ENCODE measurements at regions not wholly inside any gene's neighbourhood (a gene's known extent, or its start where the extent isn't known, plus 50 kb on each side); places are given as distances from the start of the nearest gene placed in this dataset.

DNA sequence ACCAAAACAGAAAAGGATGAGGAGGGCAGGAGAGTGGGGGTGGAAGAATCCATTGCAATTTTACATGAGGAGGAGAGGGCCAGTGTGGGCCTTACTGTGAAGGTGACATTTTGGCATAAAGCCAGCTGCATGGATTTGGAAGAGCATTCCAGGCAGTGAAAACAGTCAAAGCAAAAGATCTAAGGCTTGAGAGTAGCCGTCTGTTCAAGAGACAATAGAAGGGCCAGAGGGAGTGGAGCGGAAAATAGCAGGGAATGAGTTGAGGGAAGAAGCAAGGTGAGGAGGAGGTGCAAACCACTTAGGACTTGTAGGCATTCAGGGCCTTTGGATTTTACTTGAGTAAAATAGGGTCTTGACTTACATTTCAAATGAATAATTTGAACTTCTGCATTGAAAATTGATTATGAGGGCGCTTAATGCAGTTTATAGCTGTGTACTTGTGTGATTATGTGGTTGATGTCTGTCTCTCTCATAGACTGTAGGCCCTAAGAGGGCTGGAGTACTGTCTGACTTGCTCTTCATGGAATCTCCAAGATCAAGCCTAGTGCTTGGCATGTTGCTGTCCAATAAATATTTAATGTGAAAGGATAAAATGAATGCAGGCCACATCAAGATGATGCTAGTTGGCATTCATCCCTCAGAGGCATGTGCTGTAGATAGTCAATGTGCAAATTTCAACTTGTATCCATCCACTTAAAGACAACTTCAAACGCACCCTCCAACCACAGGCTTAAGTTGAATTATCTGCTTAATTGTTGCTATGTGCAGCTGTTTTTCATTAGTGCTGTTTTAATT is 772.1 kb upstream of the RBFOX1 start:
- no peak for DNase-seq

DNA sequence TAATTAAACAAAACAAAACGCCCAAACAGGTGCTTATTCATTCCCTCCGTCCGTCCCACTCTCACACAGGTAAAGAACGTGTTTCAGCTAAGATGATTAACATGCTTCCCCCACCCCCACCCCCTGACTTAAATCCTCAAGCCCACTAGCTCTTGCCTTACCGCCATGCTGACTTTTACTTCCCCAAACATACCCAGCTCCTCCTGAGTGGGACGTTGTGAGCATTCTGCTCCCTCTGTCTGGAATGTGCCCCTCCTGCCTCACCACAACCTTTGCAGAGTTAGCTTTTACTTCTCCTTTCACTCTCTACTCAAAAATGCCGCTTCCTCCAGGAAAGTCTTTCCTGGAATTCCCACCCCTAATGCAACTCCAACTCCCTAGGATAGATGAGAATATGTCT is 774.0 kb upstream of the RBFOX1 start:
- DNase-seq: no peak

DNA sequence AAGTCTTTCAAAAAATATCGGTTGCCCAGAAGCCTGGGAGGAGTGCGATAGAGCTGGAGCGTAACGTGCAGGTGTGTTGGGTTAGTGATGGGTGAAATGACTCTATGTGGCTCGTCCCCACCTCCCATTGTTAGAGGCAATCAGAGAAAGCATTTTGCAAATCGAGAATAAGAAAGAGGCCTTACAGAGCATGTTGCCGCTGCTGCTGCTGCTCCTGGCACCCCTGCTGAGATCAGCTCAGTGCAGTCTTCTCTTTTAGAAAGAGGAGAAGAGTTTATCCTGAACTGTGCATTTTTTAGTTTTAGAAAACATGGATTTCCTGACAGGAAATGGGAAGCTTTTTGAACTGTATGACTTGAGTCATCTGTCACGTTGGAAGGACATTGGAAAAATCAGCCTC is 774.5 kb upstream of the RBFOX1 start:
- no peak for DNase-seq

DNA sequence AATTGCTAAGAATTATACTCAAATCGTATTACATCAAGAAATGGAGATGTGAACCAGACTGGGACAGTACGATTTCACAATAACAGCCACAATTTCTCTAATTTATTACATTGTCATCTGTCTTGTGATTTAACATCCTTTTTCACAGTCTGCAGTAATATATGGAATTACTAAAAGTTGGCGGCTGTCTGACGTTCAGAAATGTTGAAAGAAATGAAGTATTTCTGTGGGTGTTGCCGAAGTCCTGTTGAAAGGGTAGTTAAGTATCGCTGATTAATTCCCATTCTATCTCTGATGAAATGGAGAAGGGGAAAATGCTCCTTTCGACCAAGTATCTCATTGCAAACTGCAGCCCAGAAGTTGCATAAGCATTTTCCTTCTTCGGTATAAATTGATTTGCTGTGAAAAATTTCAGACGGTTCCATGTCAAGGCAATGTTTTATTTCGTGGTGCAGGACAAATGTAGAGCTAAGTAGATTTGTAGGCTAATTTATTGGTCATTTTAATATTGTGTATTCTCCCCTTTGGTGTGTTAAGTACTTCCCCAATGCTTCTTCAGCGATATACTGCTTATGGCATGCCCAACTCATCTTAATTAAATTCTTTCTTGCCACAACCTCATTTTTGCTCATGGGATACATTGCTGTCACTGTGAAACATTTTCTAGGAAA is 775.2 kb upstream of the RBFOX1 start:
- DNase-seq: no peak

DNA sequence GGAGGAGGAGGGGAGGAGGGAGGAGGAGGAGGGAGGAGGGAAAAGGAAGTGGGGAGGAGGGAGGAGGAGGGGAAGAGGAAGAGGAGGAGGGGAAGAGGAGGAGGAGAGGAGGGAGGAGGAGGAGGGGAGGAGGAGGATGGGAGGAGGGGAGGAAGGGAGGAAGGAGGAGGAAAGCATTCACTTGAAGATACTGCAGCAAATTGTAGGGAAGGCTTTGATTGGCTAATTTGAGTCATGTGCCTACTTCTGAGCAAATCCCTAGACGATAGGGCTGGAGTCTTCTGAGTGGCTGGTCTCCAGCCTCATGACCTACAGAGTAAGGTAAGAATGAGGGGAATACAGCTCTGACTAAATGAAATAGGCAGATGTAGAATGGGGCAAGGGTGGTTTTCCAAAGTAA is 783.2 kb upstream of the RBFOX1 start:
- DNase-seq: no peak

DNA sequence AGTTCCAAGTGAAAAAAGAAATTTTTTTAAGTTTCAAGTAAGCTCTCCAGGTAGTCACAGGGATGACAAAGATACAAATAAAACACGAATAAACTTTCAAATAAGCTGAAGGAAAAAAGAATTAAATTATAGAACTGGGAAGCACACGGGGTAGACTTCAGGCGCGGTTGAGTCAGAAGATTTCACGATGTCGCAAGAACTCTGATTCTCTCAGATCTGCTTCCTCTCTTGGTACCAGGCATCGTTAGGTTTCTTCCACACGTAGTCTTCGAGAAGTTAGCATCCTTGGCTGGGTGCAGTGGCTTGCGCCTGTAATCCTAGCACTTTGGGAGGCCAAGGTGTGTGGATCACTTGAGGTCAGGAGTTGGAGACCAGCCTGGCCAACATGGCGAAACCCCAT is 784.1 kb upstream of the RBFOX1 start:
- DNase-seq: no peak

DNA sequence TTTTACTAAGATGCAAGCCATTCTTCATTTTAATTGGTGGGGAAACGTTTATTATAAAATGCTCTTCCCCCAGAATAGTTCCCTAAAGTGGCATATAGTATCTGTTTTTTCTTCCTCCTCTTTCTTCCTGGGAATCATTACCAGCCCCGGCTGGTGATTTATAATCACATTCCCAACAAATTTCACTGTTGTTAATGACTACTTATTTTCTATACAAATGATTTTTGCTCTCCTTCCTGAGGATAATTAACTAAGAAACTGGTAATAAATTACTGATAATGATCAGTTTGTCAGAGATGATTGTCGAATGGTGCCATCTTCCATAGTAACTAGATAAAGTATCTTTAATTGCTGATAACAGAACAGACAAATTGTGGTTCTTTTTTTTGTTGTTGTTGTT is 785.5 kb upstream of the RBFOX1 start:
- DNase-seq: no peak

DNA sequence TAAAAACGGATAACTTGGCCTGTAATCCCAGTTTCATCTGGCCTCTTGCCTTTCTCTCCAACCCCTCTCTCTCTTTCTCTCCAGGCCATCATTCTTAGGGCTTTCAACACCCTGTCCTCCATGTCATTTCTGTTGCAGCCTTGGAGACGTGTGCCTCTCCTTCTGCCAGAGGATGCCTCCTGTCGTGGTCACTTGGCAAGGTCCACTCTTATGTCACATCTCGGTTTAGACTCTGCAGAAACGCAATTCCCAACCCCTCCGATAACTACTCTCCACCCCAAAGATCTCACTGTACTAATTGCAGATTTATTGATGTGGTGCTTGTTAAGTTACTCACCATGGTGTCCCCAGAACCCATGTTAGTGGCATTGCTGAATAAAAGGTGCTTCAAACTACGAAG is 787.3 kb upstream of the RBFOX1 start:
- no peak for DNase-seq

DNA sequence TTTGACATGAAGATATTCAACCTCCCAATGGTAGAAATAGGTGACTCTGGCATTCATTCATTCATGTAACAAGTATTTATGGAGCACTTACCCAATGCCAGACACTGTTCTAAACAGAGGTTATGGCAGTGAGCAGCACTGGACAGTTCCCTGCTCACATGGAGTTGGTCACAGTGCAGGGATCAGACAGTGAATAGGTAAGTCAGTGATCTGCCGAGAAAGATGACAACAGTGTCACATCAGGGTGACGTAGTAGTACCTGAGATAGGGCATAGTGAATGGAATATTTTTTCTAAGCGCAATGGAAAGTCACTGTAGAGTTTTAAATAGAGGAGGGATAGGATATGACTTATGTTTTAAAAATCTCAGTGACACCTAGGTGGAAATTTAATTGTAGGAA is 791.4 kb upstream of the RBFOX1 start:
- DNase-seq: no peak

DNA sequence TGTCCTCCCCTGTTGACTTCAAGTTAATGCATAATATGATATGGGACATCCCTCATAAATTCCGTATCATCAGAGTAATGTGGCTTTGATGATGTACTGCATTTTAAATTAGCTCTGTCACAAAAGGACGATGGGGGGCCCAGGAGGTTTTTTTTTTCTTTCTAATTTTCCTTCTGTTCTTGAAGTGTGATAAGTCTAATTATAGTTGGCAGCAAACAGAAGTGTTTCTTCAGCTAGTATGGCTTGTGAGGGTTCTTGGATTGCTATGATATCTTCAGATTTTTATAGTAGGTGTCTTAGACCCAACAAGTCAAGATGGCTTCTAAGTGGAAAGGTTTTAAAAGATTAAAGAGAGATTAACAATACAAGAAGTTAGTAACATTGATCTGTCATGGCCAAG is 796.2 kb upstream of the RBFOX1 start:
- DNase-seq: no peak

DNA sequence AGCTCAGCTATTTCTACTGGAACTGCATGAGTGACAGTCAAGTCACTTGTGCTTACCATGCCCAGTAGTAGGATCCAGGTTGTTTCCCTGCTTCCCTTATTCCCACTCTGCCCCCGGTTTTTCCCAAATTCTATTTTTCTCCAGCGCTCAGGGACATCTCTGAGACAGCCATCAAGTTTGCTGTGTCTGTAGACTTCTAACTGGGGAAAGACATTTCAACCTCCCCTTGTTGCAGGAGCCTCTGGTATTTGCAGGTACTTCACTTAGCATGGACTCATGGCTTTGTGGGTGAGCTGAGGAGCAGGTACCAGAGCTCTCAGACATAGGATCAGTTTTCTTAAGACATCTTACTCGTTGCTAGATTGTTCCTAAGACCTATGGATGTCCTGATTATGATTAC is 801.6 kb upstream of the RBFOX1 start:
- no peak for DNase-seq

DNA sequence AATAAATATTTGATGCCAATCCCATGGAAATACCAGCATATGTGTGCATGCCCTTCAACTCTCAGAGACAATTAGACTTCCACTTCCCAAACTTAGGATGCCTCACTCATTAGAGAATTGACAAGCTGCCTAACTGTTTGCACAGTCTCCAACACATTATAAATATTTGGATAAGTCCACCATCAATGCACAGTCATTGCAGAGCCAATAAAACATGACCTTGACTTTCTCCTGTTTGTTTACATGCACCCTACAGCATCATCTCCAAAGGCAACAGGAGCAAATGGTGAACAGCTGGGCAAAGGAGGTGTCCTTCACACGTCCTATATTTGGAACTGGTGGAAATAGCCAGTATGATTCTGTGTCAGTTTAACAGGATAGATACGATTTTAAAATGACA is 804.4 kb upstream of the RBFOX1 start:
- DNase-seq: no peak

DNA sequence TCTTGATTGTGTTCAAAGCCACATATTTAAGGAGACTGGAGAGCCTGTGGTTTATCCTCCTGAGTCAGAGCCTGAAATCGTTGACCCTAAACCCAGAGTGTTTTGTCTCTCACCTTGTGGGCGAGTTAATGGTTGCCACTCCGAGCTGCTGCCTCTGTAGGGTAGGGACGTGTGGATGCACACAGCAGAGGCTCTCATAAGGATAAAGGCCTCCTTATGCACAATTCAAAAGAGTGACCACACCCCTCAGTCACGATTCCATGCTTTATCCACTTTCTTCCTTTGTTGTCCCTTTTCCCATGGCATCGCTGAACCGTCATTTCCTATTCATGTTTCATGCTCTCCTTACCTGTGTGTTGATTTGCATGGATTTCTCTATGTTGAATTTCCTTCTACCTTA is 805.0 kb upstream of the RBFOX1 start:
- DNase-seq: no peak

DNA sequence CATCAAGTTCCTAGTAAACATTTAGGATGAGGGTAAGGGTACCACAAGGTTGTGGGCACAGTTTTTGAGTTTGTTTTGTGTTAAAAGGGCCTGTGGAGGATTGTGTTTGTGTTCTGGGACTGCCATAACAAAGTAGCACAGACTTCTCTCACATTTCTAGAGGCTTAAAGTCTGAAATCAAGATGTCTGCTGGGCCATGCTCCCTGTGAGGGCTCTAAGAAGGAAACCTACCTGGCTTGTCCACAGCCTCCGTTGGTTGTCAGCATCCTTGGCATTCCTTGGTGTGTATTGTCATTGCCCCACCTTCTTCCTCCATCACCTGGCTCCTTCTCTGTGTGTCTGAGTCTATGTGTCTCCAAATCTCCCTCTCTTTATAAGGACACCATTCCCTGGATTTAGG is 808.1 kb upstream of the RBFOX1 start:
- no peak for DNase-seq

DNA sequence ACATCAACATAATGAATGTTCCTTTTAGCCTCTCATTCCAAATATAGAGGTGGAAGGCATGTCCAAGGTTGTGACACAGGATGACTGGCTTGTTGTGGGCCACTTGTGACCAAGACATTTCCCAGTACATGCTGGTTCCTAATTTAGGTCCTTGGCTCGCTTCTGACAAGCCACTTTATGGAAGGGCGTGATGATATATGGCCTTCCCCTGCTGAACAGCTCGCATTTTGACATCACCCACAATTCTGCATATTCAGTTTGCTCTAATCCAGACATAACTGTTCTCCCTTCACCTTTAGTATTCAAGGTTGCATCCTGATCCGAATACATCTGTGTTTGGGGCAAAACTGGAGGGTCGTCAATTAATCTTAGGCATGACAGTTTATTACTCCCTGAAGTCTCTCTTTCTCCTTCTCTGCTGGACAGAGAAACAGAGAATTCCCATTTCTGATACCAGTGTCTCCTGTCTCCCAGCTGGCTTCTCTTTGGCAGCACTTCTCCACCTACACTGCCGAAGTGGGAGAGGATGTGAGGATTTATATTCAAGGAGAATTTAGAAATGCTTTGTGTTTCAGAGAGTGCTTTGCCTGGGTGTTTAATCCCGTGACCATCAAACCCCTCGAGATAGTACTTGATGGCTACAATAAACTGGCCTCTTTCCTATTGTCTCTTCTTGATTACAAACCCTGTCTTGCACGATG is 815.5 kb upstream of the RBFOX1 start:
- no peak for DNase-seq

DNA sequence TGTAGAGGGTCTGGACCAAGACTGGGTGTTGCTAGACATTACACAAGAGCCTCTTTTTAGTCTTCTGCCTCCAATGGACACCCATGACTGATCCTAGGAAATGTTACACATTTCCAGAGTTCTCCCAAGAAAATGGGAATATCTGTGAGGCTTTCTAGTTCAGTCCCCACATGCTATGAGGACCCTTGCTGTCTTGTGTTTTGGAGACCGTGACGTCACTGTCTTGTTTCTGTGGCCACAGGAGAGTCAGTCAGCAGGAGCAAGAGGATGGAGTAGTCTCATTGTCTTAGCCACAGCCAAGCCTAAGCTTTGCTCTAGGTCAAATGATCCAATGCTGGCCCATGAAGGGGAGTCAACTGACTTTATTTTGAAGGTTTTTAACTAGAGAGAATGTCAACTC is 820.1 kb upstream of the RBFOX1 start:
- DNase-seq: no peak

DNA sequence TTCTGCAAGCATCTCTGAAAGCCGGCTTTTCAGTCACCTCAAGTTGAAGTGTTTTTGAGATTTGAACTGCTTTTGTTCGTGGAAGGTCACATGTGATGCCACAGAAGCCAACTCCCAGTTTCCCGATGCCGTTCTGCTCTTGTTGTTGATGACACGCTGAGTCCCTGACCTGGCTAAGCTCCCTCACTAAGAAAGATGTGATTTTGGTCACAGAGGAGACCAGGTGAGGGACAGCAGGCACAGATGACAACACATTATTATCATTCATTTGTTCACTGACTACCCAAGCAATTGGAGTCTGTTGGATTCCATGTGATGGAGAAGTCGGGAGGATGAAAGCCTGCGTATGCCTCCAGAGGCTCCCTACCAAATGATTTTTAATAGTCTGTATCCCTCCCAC is 822.4 kb upstream of the RBFOX1 start:
- no peak for DNase-seq

DNA sequence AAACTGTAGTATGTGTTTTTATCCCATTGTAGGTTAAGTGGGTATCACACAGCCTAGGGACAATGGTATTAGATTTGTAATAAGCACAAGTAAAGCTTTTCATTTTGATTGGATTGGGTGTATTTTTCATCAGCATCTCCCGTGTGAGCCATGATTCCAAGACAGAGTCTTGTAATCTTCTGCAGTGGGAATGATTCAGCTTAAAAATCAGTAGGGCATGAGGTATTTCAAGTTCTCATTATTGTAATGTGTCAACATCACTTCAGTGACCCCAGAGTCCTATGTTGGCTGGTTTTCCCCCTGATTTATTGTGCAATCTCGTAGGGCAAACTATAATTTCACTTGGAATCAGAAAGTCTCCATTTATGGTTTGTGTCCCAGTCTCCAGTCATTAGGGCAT is 833.2 kb upstream of the RBFOX1 start:
- DNase-seq: no peak

DNA sequence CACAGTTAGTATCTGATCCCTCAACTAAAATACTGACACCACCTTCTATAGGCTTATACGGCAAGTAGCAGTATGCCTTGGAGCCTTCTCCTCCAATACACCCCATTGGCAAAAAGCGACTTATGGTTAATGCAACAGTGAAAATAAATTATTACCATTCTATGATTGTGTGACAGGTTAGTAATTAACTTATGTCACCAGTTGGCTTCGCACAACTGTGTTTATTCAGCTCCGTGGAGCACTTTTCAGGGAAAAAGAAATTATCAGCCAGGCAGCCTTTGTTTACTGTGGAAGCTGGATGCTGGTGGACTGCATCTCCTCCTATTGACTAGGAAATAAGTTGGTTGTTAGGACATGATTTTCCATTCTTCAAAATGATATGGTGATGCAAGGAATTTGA is 833.8 kb upstream of the RBFOX1 start:
- no peak for DNase-seq

DNA sequence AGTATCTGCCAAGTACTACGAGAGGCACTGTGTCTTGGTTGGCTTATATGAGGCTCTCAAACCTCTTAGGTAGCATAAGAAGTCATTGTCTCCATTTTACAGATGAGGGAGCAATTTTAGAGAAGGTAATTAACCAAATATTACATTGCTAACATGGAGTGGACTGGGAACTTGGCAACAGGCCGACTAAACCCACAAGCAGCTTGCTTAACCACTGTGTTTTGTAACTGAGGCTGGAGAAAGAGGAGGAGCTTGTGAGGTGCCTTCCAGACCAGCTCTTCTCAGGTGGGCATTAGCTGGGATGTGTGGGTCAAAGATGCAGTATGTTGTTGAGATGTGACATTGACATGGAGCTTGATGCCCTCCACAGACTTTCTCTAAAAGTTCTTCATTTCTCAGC is 835.6 kb upstream of the RBFOX1 start:
- DNase-seq: no peak

DNA sequence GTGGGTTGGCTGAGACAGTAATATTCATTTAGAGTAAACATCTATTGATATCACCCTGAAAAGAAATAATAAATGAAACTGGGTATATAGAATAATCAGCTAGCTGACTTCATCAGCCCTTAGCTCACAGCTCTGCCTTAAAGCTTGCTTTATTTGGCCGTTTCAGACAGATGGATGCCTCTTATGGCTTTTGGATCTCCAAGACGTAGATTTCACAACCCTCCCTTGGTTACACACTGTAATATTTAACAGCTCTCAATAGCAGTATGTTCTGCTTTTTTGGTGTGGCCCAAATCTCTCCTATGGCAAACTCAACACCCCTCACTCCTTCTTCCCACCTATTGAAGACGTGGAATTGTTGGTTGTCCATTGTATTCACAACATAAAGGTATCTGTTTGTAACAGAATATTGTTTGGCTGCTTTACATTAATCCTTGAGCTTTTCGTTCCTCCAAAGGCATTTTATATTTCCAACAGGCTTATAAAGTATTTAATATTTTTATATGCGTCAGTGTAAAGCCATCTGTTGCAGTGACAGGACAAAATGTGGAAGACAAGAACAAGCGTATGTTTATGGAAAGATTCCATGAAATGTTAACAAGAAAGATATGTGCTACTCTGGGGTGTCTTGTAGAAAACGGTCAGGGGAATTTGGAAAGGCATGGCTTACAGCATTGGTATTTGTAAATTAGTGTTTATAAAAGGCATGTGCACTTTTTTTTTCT is 837.0 kb upstream of the RBFOX1 start:
- no peak for DNase-seq

DNA sequence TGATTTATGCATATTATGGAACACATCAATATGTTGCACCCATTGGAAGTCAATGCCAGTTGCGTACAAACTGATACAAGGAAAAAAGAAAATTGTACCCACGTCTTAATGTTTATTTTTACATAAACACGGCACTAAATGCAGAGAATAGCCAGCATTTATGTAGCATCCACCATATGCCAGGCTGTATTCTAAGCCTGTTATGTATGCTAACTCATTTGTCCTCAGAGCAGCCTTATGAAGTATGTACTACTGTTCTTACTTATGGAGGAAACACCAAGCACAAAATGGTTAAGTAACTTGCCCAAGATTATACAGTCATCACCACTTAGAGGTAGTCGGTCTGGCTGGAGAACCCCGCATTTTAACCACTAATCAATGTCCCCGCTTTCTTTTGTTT is 837.9 kb upstream of the RBFOX1 start:
- no peak for DNase-seq

DNA sequence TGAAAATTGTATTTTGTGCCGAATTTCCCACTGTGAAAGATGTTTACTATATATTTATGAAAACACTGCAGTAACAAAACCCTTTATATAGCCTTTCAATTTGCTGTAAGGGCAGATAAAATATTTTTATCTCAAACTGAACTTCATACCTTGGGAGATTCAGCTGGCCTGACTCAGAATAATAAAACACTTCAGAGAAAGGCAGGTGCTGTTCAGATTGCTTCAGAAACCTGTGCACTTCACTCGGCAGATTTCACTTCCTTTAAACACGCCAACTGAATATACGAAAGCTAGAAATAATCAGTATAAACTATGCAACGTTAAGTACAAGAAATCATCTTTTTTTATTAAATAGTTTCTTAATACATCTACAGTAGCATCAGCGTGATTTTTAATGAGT is 839.1 kb upstream of the RBFOX1 start:
- no peak for DNase-seq
